GM18502 (cell line): ENCODE measurements at regions not wholly inside any gene's neighbourhood (a gene's known extent, or its start where the extent isn't known, plus 50 kb on each side); places are given as distances from the start of the nearest gene placed in this dataset.

Source experiments
- ATAC-seq: cut with Tn5 transposase; IDR thresholded peaks from one replicate; pipeline ENCODE4 v1.9.1; 2021; ENCODE audit warnings: mild to moderate bottlenecking; ENCODE audit not compliant: unreplicated experiment, poor library complexity

DNA sequence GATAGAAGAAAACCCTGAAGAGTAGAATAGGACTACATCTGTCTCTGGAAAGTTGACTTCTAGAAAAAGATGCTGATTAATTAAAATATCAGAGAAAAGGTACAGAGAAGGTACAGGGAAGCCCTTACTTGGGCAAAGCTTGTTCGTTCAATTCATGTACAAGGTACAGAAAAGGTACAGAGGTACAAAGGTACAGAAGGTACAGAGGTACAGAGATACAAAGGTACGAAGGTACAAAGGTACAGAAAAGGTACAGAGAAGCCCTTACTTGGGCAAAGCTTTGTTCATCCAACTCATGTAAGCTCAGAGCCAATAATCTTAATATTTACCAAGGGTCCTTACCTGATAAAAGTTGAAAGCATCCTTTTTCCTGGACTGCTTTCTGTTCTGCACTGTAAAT is 182.3 kb downstream of the PCSK1 start:
- no peak for ATAC-seq

DNA sequence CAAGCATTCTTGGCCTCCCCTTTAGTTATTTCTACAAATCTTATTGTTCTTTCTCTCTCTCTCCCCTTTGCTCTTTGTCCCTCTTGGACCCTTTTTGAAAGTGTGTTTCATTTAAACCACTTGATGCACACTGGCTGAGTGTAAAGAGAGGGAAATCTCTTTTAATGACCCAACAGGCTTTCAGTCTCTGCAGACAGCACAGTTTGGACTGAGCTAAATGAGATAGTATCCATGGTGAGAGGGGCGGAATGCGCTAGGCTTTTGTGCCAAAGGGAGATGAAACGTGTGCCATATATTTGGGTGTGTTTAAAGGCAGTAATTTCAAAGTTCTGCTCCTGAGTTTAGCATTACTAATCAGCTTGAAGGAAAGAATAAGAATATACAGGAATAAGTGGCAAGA is 184.9 kb downstream of the PCSK1 start:
- ATAC-seq = no peak

- no peak for ATAC-seq
Observed at GRCh38 chr5:96247708-96248107, 185.3 kb downstream of the PCSK1 start.

DNA sequence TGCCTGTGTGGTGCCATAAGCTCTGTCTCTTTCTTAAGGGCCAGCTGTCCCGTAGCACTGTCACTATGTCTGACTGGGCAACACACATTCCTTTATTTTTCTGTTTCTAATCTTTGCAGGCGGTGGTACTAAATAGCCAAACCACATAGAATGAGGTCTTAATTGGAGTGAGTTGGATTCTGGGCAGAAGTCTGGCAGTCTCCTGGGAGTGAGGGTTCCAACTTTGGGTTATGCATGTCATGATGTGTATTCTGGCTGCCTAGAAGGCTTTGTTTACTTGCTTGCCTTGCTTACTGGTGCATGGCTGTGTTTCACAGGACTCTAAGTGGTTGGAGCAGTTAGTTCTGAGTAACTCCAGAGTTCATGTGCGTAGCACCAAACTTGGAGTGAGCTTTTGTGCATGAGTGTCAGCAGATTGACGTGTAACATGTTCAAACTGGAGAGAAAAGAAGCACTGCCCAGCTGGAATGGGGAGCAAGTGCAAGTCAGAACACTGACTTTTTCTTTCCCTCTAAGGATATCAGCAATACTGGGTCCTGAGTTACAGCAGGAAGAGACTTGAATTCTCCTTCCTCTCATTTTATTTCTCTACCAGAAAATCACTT is 185.8 kb downstream of the PCSK1 start:
- no peak for ATAC-seq

GRCh38 chr5:96245140-96246091 is 187.6 kb downstream of the PCSK1 start:
- no peak for ATAC-seq

DNA sequence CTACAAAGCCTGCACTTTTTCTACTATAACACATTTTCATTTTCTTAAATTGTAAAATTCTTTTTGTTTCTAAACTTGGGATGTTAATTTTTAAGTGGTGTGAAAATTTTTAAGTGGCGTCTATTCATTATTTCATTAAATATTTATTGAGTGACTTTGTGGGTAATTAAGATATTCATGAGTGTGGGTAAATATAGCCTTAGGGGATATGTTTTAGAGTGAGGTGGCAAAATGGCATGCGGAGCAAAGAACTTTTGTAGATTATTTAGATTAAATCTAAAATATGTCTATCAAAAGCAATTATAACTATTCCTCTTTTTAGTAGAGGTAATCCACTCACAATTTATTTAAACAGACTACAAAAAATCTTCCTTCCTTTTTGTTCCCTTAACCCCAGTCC is 188.4 kb downstream of the PCSK1 start:
- ATAC-seq = no peak

GRCh38 chr5:96243862-96244261 is 189.2 kb downstream of the PCSK1 start:
- no peak for ATAC-seq

- ATAC-seq = no peak
Observed at GRCh38 chr5:96243203-96243602, 189.8 kb downstream of the PCSK1 start.

GRCh38 chr5:96242571-96242970 is 190.5 kb downstream of the PCSK1 start:
- ATAC-seq = no peak

DNA sequence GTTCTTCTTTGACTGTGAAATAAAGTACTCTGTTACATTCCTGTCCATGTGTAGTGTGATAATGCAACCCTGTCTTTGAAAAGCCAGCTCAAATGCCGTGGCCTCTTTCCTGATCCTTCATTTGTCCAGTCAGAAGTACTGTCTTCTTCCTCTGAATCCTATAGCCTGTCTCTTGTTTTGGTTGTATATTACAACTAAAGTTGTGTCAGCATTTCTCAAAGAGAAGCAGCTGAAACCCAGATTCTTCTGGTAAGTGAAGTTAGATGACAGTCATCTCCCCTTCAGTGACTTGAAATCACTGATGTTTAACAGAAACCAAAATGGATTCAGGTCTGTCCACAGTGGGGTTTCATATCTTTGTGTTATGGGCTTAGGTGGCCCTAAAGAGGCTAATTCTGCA is 196.2 kb downstream of the PCSK1 start:
- no peak for ATAC-seq

DNA sequence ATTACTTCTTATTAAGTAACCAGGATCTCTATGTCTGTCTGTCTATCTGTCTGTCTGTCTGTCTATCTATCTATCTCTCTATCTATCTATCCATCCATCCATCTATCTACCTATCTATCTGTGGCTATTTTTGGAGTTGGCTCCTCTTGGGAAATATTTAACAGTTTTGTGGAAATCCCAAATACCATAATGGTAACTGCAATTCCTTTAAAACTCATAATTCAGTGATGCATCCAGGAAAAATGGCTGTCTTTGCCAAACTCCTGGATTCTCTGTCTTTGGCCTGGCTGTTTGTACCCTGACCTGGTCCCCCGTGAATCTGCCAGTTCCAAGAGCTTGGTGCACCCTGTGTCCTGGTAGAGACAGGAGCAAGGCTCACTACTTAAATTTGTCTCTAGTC is 197.0 kb downstream of the PCSK1 start:
- ATAC-seq = no peak

DNA sequence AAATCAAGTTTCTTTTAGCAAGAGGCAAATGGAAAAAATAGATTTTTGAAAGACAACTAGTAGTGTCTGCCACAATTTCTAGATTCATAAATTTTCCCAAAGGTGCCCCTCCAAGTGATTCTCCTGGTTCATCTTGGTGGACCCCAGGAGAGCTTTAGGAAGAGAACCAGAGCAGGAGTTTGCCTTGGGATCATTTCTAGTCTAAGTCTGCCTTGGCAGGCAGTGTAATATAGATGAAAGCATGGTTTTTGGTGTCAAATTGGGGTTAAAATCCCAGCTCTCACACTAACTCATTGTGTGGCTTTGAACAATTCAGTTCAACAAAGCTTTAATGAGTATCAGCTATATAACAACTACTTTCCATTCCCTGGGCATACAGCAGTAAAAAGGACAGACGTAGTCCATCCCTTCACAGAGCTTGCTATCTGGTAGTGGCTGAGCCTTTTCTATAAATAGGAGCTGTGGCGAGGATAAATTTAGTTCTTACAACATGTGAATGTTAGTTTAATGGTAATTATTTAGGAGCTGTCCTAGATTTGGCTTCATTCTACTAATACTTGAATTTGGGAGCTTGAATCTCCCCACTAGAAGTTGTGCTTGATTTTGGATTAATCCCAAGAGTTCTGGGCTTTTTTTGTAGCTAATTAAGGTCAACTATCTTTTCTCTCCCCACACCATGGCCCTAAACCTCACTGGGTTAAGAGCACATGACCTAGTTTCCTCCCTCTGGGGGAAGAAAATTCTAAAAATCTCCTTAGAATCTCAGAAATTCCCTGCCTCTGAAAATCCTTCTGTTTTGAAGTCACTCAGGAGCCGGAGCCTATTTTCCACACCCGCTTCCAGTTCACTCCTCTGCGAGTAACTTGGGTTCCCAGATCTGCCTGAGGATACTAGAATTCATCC is 197.8 kb downstream of the PCSK1 start:
- no peak for ATAC-seq

- ATAC-seq = no peak
Observed at GRCh38 chr5:96232602-96233001, 200.4 kb downstream of the PCSK1 start.

- ATAC-seq = no peak
Observed at GRCh38 chr5:96229188-96229587, 203.9 kb downstream of the PCSK1 start.

DNA sequence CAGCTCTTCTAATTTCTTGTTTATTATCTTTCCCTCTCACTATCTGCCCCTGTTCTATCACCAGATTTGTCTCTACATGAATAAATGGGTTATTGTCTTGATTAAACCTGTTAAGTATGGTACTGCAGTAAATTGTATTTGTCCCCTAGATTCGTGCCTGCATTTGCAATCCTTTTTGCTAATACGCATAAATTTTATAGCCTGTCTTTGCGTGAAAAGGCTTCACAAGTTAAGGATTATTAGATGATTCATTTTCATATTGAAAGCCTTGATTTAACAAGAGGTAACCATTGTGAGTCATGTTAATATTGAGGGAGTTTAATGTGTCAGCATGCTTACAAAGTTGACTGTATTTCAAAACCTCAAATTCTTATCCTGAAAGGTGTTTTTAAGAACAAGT is 204.6 kb downstream of the PCSK1 start:
- no peak for ATAC-seq

GRCh38 chr5:96227957-96228356 is 205.1 kb downstream of the PCSK1 start:
- ATAC-seq = no peak

- ATAC-seq = no peak
Observed at GRCh38 chr5:96226941-96227552, 206.0 kb downstream of the PCSK1 start.

DNA sequence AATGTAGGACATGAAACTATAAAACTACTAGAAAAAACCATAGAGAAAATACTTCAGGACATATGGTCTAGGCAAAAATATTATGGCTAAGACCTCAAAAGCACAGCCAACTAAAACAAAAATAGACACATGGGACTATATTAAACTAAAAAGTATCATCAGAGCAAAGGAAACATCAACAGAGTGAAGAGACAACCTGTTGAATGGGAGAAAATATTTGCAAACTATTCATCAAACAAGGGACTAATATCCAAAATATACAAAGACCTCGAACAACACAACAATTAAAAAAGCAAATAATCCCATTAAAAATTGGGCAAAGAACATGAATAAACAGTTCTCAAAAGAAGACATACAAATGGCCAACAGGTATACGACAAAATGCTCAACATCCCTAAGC is 210.9 kb downstream of the PCSK1 start:
- ATAC-seq = no peak

DNA sequence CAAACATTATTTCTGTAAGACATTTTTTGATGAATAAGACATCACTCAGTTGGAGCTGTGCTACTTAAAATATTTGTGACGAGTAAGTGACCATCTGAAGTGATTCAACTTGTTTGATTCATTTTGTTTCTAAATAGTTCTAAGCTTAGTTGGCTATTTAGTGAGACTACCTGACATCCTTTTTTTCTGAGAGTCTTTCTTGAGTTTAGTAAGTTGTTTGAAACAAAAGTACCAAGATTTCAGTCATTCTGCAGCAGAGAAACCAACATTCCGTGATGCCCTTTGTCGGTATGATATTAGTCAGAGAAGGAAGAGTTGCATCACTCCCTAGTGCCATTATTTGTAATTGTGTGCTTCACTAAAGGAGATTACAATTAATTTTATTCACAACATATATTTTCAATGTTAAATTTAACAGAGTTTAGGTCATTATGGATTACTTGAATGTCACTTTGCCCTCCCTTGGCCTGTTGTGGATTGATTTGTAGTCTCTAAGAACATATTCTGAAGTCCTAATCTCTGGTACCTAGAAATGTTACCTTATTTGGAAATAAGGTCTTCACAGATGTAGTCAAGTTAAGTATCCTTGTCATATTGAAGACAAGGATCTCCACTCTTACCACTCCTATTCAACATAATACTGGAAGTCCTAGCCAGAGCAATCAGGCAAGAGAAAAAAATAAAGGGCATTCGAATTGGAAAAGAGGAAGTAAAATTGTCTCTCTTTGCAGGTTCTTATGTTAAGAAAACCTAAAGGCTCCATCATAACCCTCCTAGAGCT is 212.2 kb downstream of the PCSK1 start:
- ATAC-seq = peak; percentile 87
